GM18861 (cell line): ENCODE measurements at regions not wholly inside any gene's neighbourhood (a gene's known extent, or its start where the extent isn't known, plus 50 kb on each side); places are given as distances from the start of the nearest gene placed in this dataset.

Source experiments
- ATAC-seq: cut with Tn5 transposase; IDR thresholded peaks from one replicate; pipeline ENCODE4 v1.9.1; 2021; ENCODE audit not compliant: unreplicated experiment

DNA sequence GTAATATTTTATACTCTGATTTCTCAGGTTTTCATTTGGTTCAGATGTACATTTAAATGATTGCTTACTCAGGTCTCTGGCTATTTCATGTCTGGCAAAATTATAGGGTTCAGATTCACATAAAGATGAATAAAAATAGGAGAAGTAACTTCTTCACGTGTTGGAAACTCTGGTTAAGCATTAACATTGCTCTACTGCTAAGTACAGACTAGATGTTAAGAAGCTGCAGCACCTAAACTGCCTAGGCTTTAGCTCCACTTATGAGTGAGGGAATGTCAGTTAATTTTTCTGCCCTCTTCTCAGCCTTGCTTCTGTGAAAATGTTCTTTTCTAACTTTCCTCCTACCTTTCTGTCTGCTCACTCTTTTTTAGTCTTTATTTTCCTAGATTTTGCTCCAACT is 361.2 kb downstream of the ARAP2 start:
- peak; percentile 83 for ATAC-seq

DNA sequence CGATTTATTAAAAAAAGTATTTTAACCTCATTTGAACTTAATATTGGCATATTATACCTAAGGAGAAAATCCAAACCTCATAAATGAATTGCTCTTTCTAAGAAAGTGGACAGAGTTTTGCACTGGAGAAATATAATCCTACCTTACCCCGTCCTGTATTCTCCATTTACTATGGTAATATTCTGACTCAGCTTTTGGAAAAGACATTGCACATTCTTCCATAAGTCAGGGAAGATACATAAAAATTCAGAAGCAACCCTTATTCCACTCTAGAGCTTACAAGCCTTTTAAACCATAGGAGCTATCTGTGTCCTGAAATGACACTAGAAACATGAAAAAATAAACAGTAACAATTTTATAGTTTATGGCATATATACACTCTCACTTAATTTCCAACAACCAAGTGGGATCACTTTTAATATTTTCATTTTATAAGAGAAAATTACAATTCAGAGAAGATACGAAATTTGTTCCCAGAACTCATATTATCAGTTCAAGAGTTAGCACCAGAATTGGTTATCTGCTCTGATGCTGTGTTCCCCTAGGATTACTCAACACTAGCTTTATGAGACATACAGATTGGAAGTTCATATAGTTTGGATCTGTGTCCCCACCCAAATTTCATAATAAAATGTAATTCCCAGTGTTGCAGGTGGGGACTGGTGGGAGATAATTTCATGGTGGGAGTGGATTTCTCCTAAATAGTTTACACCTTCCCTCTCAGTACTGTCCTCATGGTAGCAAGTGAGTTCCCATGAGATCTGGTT is 359.4 kb downstream of the ARAP2 start:
- no peak for ATAC-seq

- no peak for ATAC-seq
These were observed 346.5 kb downstream of the ARAP2 start for GRCh38 chr4:35897808-35898207.

DNA sequence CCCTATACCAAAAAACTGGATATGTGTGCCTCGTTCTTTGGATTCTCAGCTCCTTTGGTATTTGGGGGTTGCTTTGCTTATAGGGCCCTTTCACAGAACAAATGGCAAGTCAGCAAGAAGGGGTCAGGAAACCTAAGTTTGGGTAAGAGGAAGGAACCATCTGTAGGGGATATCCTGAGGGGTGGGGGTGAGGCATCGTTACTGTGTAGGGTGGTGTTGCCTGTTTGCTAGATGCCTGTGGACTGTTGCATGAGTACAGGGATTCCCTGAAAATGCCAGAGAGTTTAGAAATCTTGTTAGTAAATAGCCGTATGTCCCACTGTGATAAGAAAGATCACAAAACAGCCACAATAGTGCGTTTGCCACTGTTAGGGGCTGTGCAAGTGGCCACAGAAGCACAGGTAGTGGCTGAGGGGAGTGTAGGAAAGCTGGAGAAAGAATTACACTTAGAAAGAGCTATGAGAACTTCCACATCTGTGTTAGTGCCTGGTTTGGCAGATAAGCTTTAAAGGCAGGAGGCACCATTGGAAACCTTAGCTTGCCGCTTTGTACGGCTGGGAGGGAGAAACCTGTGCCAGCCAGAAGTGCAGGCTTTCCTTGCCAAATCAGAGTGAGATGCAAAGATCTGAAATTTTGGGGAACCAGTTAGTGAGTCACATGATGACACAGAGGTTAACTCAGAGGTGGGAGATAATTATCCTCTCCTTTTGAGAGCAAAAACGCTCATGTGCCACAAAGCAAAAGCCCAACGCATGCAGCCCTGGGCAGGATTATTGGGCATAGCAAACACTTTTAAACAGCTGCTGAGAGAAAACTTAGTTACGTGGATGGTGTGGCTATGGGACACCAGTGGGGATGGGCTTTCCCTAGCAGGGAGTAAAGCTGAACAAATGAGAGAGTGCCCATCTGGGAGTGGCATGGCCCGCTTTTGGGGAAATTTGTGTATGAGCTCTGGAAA is 343.7 kb downstream of the ARAP2 start:
- no peak for ATAC-seq

DNA sequence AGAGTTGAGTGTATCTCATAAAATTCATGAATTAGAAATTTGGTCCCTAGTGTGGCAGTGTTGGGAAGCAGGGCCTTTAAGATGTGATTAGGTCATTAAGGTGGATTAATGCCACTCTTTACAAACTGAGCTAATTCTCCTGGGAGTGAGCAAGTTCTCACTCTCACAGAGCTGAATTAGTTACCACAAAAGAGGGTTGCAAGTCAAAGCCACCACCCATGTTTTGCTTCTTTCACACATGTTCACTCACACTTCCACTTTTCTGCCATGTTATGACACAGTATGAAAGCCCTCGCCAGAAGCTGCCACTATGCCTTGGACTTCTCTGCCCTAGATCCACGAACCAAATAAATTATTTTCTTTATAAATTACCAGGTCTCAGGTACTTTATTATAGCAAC is 332.1 kb downstream of the ARAP2 start:
- ATAC-seq = peak; percentile 91

DNA sequence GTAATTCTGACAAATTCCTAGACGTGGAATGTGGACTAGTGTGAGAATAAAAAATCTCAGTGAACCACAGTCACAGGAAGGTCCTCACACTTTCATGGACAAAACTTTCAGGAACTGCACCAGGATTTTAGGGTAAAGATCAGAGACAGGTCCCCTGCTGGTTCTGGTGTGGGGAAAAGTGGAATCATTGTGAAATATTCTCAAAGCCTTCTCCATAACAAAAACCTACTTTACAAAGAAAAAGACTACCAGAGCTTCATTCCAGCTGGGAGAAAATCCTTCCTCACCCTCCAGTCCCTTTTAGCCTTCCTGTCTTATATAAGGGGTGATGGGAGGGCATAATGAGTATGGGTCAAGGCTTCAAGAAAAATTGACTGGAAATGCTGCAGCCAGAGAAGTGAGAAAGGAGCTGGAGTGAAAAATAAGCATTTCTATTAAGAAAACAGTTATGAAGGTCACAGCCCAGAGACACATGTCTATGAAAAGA is 325.8 kb downstream of the ARAP2 start:
- no peak for ATAC-seq

DNA sequence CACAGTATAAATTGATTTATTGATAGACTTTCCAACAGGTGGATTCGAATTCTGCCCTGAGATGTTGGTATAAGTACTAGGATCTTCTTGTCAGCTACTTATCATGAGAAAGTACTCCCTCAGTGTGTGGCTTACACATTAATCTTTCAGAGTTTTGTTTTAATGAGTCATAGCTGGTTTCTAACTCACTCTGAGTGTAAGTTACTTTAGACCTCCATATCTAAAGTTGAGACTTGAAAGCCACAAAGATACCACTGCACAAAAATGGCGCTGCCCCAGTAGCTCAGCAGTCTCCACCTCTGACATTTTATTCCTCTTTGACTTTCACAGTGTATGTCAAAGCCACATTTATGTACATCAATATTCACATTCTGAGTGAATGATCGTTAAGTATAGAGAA is 318.5 kb downstream of the ARAP2 start:
- ATAC-seq = peak; percentile 92

DNA sequence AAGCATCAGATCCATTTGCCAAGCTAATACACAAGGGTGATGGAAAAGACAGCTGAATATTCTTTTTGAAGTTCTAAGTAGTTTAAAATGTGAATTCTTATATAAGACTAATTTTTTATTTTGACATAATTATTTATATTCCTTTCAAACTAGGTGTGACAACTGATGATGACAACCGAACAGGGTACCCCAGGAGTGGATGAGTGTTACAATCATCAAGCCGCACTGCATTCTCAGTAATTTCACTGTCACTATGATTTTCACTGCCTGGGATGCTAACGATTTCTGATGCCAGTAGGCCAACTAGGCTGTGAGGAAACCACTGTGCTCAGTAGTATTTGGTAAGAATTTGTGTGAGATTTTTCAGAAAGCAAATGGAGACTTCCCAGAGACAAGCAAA is 317.5 kb downstream of the ARAP2 start:
- ATAC-seq = no peak

DNA sequence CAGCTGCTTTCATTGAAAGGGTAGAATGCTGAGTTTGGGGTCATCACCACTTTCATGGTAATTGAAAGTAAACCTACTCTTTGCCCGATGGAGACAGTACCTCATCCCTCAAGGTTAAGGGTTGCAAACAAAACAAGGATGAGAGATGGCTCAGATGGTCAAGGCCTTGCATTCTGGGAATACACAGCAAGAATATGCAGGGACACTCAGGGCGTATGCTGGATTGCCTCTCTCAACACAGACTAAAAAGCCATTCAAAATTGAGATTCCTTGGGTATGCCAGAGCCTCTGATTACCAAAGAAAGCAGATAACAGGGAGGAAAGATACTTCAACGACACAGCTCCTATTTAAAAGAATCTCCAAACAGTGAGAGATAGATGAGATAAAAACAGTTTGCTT is 310.4 kb downstream of the ARAP2 start:
- no peak for ATAC-seq

DNA sequence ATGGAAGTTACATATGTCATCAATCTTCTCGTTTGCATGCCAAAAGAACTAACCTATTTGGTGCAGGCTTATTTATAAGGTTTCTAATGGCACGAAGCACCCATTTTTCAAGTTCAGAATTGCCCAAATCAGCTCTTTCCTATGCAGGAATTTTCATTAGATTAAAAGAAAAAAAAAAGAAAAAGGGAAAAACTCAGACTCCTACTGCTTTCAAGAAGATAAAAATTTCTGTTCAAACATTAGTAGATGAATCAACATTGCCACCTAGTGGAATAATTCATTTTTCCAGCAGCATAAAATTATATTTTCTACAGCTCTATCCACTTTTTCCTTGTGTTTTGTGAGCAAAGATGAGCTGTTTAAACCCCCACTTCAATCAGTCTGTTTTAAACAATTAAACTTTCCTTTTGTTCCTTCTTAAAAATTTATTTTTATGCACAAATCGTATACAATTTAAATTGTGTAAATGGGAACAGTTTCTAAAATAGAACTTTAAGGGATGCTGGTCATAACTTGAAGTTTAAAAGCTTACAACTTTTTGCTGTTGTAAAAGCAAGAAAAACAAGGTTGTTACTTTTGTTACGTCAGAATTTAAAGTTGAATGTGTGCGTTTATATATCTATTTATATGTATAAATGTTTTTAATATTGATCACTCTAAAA is 309.9 kb downstream of the ARAP2 start:
- ATAC-seq = no peak

DNA sequence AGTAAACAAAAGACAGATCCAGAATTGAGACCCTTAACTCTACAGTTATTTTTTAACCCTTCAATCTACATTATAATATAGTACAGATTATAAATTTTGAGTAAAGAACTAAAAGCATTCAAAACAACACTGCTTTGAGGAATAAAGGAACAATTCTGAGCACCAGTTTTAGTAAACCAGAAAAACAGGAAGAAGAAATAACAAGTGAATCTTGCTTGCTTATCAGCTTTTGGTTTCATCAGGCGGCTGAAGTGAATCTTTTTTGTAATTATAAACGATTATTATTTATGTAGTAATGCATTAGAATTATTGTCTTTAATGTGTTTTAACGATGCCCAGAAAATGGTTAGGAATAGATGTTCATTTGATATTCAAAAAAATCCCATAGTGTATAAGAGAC is 305.4 kb downstream of the ARAP2 start:
- ATAC-seq = no peak

GRCh38 chr4:35939751-35940150 is 304.6 kb downstream of the ARAP2 start:
- ATAC-seq = no peak

GRCh38 chr4:35942092-35942491 is 302.2 kb downstream of the ARAP2 start:
- ATAC-seq = no peak

- ATAC-seq = no peak
These were observed 300.7 kb downstream of the ARAP2 start for GRCh38 chr4:35943606-35944005.

- no peak for ATAC-seq
These were observed 296.1 kb downstream of the ARAP2 start for GRCh38 chr4:35948171-35948570.

GRCh38 chr4:35950442-35950841 is 293.9 kb downstream of the ARAP2 start:
- ATAC-seq = no peak

DNA sequence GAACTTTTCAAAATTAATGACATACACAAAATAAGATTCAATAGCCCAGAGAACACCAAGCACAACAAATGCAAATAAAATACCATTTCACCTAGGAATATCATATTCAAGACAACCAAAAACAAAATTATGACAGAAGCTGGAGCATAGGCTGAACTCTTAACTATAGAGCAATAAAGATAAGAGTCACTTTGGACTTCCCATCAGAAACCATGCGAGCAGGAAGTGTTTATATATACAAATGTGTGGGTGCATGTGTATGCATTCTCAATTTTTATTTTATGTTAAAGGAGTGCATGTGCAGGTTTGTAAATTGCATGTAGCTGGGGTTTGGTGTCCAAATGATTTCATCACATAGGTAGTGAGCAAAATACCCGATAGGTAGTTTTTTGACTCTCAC is 291.6 kb downstream of the ARAP2 start:
- no peak for ATAC-seq

DNA sequence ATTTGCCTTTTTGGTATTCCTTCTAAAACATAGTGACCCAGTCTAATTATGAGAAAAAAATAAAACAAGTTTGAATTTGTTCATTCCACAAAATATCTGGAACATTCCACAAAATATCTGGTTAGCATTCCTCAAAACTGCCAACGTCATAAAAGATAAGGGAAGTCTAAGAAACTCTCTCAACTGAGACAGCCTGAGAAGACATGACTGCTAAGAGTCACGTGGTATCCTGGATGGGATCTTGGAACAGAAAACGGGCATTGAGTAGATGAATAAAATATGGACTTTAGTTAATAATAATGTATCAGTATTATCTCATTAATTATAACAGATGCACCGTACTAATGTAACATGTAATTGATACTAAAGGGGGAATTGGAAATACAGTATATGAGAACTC is 280.9 kb downstream of the ARAP2 start:
- ATAC-seq = no peak

DNA sequence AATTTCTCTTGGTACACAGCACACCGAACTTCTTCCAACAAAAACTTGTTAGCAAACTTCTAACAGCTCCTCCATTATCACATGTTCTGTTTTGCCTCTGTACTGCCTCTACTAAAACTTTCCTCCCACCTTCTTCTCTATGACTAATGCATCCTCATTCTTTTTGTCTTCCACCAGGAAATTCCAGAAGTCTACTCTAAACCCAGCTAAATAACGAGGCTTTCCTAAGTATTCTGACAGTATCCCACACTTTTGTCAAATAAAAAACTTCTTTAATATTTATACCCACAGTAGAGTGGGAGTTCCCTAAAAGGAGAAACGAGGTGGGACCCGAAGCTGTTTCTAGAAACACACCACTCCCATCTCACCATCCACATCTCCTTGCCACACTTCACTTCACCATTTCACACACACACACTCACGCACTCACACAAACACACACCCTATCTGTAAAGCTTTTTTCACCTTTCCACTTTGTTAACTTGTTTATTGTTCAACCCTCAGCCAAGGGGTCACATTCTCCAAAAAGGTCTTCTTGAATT is 280.3 kb downstream of the ARAP2 start:
- no peak for ATAC-seq

DNA sequence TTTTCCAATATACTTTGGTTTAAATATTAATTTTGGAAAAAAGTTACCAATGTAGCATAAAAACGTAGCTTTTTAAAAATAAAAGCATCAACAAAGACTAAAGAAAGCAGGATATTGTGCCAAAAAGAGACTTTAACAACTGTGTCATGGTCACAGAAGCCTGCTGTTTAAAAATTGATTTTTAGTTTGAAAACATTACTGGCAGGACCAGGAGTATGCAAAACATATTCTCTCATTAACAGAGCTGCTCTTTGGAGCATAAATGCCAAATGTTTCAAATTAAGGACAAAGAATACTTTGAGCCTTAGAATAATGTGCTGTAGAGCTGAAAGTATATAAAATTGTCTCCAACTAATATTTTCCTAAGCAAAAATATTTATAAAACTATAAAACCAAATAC is 279.0 kb downstream of the ARAP2 start:
- ATAC-seq = peak; percentile 88

- peak; percentile 29 for ATAC-seq
These were observed 277.7 kb downstream of the ARAP2 start for GRCh38 chr4:35966566-35966965.
